ENCODE measurements at regions not wholly inside any gene's neighbourhood (a gene's known extent, or its start where the extent isn't known, plus 50 kb on each side); places are given as distances from the start of the nearest gene placed in this dataset.
"Not testable (repeated sequence)": the region's sequence is repeated elsewhere in the genome, so short reads cannot be mapped to it uniquely, and the experiment has no call there.

DNA sequence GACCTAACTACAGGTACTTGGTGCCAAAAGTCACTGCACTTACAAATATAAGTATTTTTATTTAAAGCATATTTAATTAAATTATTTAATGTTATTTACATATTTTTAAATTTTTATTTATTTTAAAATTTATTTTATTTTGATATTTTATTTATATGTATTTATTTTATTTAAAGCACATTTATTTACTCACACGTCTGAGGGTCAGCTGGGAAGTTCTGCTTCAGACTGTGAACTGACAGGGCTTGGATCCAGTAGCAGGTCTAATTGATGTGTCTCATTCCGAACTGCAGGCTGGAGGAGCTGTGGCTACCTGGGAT, 392.5 kb downstream of the GBA3 start:
- DNase-seq, result no peak
- intact Hi-C loops (cut with DNase I), result no loop called here
- no peak for TF ChIP-seq CTCF (IDR thresholded peaks at IDR 0.05)
- ATAC-seq, result no peak
- Histone ChIP-seq H3K36me3 (no peaks in the 10 kb centered on the region), H3K27me3 (no peaks in the 10 kb centered on the region), H3K27ac (no peak overlapping the region), H3K4me3 (no peak overlapping the region), H3K9me3 (peaks cover 0 to 14% of the 10 kb centered on the region in 2 donors), H3K4me1 (no peaks in the 10 kb centered on the region)

DNA sequence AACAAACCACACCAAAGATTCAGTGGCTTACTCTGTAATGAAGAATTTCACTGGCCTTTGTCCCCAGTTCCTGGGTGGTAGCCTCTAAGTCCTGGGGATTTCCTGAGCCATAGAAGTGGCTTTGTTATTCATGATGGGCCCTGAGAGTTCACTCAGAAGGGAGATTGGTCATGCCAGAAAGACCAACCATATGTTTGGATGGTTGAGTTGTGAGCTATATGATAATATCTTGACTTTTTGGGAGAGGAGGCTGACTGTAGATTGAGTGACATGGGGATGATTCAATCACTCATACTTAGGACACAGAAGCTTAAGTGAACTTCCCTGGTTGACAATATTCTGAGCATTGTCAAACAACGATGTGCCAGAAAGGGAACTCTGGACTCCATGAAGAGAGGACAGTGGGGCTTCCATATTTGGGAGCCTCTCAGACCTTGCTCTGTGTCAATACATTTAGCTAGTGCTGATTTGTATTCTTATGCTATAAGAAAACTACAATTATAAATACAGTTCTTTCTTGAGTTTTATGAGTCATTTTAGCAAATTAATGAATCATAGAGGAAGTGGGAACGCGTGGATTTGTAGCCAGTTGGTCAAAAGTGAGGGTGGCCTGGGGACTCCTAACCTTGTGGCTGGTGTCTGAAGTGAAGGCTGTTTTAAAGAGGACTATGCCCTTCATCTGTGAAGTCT, 392.0 kb downstream of the GBA3 start:
- Histone ChIP-seq H3K4me3 (no peak overlapping the region), H3K4me1 (no peaks in the 10 kb centered on the region), H3K36me3 (no peaks in the 10 kb centered on the region), H3K9me3 (peaks cover 0 to 19% of the 10 kb centered on the region in 2 donors), H3K27ac (no peak overlapping the region), H3K27me3 (no peaks in the 10 kb centered on the region)
- no peak for ATAC-seq
- intact Hi-C loops (cut with DNase I), result no loop called here
- no peak for DNase-seq
- no peak for TF ChIP-seq CTCF (IDR thresholded peaks at IDR 0.05)

GRCh38 chr4:23083391-23083790, 390.7 kb downstream of the GBA3 start:
- Histone ChIP-seq H3K27ac (no peak overlapping the region), H3K4me1 (no peaks in the 10 kb centered on the region), H3K4me3 (no peak overlapping the region), H3K27me3 (no peaks in the 10 kb centered on the region), H3K9me3 (peaks cover 0 to 32% of the 10 kb centered on the region in 2 donors), H3K36me3 (no peaks in the 10 kb centered on the region)
- ATAC-seq (no peak), DNase-seq (no peak)
- intact Hi-C loops (cut with DNase I), result no loop called here
- no peak for TF ChIP-seq CTCF (IDR thresholded peaks at IDR 0.05)

DNA sequence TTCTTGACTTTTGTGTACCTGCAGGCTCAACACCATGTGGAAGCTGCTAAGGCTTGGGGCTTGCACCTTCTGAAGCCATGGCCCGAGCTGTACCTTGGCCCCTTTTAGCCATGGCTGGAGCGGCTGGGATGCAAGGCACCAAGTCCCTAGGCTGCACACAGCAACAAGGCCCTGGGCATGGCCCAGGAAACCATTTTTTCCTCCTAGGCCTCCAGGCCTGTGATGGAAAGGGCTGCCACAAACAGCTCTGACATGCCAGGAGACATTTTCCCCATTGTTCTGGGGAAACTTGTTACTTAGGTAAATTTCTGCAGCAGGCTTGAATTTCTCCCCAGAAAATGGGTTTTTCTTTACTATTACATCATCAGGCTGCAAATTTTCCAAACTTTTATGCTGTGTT, 387.4 kb downstream of the GBA3 start:
- intact Hi-C loops (cut with DNase I); ATAC-seq; H3K4me1 ChIP-seq; DNase-seq; H3K36me3 ChIP-seq; H3K27me3 ChIP-seq; H3K27ac ChIP-seq; H3K4me3 ChIP-seq: not testable (repeated sequence)
- peaks cover 0 to 33% of the 10 kb centered on the region in 2 donors for H3K9me3 ChIP-seq

DNA sequence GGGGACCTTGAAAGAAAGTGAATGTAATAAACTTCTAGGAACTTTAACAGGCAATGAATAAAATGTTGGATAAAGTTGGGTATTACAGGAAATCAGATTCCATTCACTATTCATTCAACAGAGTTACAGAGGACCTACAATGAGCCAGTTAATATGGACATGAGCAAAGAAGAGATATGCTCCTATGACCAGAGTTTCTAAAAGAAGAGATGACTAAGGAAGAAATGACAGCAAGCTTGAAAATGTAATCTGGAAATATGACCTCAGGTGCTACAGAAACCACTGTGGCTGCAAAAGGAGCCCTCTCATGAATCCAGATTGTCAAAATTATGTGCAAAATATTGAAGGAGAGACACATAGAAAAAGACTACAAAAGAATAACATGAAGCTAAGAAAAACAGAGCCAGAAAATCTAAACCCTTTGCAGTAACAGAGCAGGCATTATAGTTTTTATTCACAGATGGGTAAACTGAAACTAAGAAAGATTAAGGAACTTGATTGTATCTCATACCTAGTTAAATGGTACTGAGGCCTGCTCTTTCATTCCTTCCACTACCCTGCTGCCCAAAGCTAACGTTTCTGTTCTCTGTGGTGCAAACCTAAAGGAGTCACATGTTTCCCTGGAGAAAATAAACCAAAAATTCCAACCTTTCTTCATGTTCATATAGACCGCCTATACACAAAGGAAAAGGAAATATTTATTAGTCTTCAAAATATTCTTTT, 378.3 kb downstream of the GBA3 start:
- Histone ChIP-seq H3K4me3 (no peak overlapping the region), H3K4me1 (no peaks in the 10 kb centered on the region), H3K9me3 (no peaks in the 10 kb centered on the region), H3K27me3 (no peaks in the 10 kb centered on the region), H3K36me3 (no peaks in the 10 kb centered on the region), H3K27ac (no peak overlapping the region)
- ATAC-seq (no peak), DNase-seq (no peak)
- no peak for TF ChIP-seq CTCF (IDR thresholded peaks at IDR 0.05)
- intact Hi-C loops (cut with DNase I), result no loop called here
